ENCODE measurements at regions not wholly inside any gene's neighbourhood (a gene's known extent, or its start where the extent isn't known, plus 50 kb on each side); places are given as distances from the start of the nearest gene placed in this dataset.

DNA sequence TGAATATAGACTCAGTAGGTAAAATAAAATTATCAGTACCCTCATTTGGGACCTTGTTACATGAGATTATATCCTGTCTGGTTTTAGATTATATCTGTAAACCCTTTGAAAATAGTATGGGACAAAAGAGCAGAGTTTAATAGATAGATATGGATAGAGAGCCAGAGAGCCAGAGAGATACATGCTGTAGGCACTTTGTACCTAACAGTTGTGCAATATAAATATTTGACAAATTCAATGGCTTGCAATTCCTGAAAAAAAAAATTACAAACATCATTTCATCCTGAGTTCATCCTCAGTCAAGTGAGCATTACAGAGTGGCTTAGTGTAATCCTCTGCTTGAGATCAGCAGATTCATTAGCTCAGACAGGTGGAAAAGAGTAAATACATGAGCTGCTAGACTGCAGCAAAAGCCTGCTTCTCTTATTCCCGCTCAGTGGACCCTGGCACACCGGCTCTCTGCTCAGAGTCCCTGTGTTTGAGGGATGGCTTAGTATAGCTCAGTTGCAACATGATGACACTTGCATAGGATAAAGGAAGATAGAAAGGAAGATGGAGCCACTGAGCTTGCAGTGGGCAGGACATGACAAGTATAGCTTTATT is 931.6 kb upstream of the GOT2 start:
- Histone ChIP-seq H3K36me3 (no peaks in the 10 kb centered on the region), H3K4me1 (no peaks in the 10 kb centered on the region), H3K9me3 (peaks cover 0 to 6% (median 2%) of the 10 kb centered on the region in 4 donors), H3K27me3 (no peaks in the 10 kb centered on the region), H3K4me3 (no peak overlapping the region), H3K27ac (no peak overlapping the region)
- DNase-seq = peak in 1 of 2 donors; percentile 24
- intact Hi-C loops (cut with DNase I; ENCODE audit: low total_unique reads) = no loop called here
- no peak for TF ChIP-seq POLR2AphosphoS5 (IDR thresholded peaks at IDR 0.05)
- WGBS, 5 donors = 69 to 80% (median 74%) methylated on average over 2 of the region's 2 CpGs

- no peaks in the 10 kb centered on the region for H3K4me1 ChIP-seq
- H3K9me3 ChIP-seq = no peaks in the 10 kb centered on the region
- TF ChIP-seq, protein P1, sequence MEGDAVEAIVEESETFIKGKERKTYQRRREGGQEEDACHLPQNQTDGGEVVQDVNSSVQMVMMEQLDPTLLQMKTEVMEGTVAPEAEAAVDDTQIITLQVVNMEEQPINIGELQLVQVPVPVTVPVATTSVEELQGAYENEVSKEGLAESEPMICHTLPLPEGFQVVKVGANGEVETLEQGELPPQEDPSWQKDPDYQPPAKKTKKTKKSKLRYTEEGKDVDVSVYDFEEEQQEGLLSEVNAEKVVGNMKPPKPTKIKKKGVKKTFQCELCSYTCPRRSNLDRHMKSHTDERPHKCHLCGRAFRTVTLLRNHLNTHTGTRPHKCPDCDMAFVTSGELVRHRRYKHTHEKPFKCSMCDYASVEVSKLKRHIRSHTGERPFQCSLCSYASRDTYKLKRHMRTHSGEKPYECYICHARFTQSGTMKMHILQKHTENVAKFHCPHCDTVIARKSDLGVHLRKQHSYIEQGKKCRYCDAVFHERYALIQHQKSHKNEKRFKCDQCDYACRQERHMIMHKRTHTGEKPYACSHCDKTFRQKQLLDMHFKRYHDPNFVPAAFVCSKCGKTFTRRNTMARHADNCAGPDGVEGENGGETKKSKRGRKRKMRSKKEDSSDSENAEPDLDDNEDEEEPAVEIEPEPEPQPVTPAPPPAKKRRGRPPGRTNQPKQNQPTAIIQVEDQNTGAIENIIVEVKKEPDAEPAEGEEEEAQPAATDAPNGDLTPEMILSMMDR (IDR thresholded peaks at IDR 0.05) = no peak
- TF ChIP-seq EP300 (IDR thresholded peaks at IDR 0.05) = no peak
- no peak overlapping the region for H3K27ac ChIP-seq
- intact Hi-C loops (cut with DNase I; ENCODE audit: low total_unique reads) = no loop called here
- 66 to 79% (median 74%) methylated on average over 3 of the region's 3 CpGs for WGBS, 5 donors
- H3K36me3 ChIP-seq = no peaks in the 10 kb centered on the region
- H3K27me3 ChIP-seq = no peaks in the 10 kb centered on the region
- no peak overlapping the region for H3K4me3 ChIP-seq
- DNase-seq = no peak
Observed at GRCh38 chr16:59658572-59658971, 924.5 kb upstream of the GOT2 start.

DNA sequence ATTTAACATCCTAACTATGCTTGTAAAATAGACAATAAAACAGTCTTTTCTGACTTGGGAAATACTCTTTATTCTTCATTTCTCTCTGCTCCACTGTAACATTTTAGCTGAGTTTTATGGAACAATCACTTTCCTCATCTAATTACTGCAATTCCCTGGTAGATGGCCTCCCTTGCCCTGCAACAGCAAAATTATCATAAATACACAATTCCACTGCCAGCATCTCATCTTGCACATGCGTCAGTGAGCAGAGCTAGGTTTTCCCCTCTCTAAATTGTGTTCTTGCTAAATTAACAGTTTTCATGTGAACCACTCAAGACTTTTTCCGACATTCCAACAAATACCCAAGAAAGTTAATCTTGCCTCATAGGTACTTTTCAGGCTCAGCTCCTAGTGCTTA is 920.9 kb upstream of the GOT2 start:
- Histone ChIP-seq H3K9me3 (peaks cover 0 to 10% (median 0%) of the 10 kb centered on the region in 4 donors), H3K27me3 (no peaks in the 10 kb centered on the region), H3K27ac (no peak overlapping the region), H3K4me1 (no peaks in the 10 kb centered on the region), H3K4me3 (no peak overlapping the region), H3K36me3 (no peaks in the 10 kb centered on the region)
- intact Hi-C loops (cut with DNase I; ENCODE audit: low total_unique reads) = no loop called here
- WGBS, 5 donors = 59 to 75% (median 66%) methylated on average over 2 of the region's 2 CpGs
- no peak for TF ChIP-seq POLR2A (IDR thresholded peaks at IDR 0.05)
- no peak for TF ChIP-seq EP300 (IDR thresholded peaks at IDR 0.05)
- no peak for TF ChIP-seq POLR2AphosphoS5 (IDR thresholded peaks at IDR 0.05)
- TF ChIP-seq, protein P1 (IDR thresholded peaks at IDR 0.05) = no peak
- DNase-seq = no peak

DNA sequence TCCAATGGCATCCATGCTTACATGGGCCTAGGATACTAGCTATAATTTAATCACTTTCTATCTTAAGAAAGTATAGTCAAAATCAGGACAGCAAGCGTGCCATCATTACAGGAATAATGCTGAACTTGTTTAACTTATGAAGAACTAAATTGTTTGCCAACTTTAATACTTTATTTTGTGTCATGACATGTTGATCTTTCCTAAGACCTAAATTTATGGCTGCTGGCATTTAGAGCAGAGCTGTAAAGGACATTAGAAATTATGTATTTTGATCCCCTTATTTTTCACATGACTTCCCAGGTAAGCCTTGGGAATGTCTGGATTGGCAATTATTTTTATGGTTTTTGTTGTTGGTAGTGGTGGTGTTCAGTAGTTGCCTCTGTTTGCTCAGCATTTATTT is 920.3 kb upstream of the GOT2 start:
- H3K9me3 ChIP-seq = peaks cover 0 to 14% (median 0%) of the 10 kb centered on the region in 4 donors
- intact Hi-C loops (cut with DNase I; ENCODE audit: low total_unique reads) = no loop called here
- H3K4me1 ChIP-seq = no peaks in the 10 kb centered on the region
- 57 to 85% (median 70%) methylated on average over 1 of the region's 1 CpG for WGBS, 5 donors
- H3K4me3 ChIP-seq = no peak overlapping the region
- H3K36me3 ChIP-seq = no peaks in the 10 kb centered on the region
- H3K27ac ChIP-seq = no peak overlapping the region
- no peak for DNase-seq
- TF ChIP-seq EP300 (IDR thresholded peaks at IDR 0.05) (no peak), POLR2AphosphoS5 (IDR thresholded peaks at IDR 0.05) (no peak), POLR2A (IDR thresholded peaks at IDR 0.05) (no peak)
- TF ChIP-seq, protein P1 (IDR thresholded peaks at IDR 0.05) = no peak
- no peaks in the 10 kb centered on the region for H3K27me3 ChIP-seq

GRCh38 chr16:59651662-59652061 is 917.5 kb upstream of the GOT2 start:
- WGBS, 5 donors = 35 to 87% (median 81%) methylated on average over 1 of the region's 1 CpG
- TF ChIP-seq EP300 (IDR thresholded peaks at IDR 0.05) (no peak), POLR2A (IDR thresholded peaks at IDR 0.05) (no peak), POLR2AphosphoS5 (IDR thresholded peaks at IDR 0.05) (no peak)
- TF ChIP-seq, protein P1 (IDR thresholded peaks at IDR 0.05) = no peak
- peak in 1 of 2 donors; percentile 26 for DNase-seq
- no peak overlapping the region for H3K27ac ChIP-seq
- intact Hi-C loops (cut with DNase I; ENCODE audit: low total_unique reads) = no loop called here
- no peak overlapping the region for H3K4me3 ChIP-seq
- no peaks in the 10 kb centered on the region for H3K4me1 ChIP-seq
- H3K27me3 ChIP-seq = no peaks in the 10 kb centered on the region
- no peaks in the 10 kb centered on the region for H3K36me3 ChIP-seq
- H3K9me3 ChIP-seq = peaks cover 0 to 21% (median 6%) of the 10 kb centered on the region in 4 donors

Data from stomach (tissue), 8 donors.